Hindlimb muscle (tissue), 1 donor: ENCODE measurements at regions not wholly inside any gene's neighbourhood (a gene's known extent, or its start where the extent isn't known, plus 50 kb on each side); places are given as distances from the start of the nearest gene placed in this dataset.
"Not testable (repeated sequence)": the region's sequence is repeated elsewhere in the genome, so short reads cannot be mapped to it uniquely, and the experiment has no call there.

Source experiments
- DNase-seq: peaks from one replicate; pipeline ENCODE4 v3.0.0-alpha.2; 2013

DNA sequence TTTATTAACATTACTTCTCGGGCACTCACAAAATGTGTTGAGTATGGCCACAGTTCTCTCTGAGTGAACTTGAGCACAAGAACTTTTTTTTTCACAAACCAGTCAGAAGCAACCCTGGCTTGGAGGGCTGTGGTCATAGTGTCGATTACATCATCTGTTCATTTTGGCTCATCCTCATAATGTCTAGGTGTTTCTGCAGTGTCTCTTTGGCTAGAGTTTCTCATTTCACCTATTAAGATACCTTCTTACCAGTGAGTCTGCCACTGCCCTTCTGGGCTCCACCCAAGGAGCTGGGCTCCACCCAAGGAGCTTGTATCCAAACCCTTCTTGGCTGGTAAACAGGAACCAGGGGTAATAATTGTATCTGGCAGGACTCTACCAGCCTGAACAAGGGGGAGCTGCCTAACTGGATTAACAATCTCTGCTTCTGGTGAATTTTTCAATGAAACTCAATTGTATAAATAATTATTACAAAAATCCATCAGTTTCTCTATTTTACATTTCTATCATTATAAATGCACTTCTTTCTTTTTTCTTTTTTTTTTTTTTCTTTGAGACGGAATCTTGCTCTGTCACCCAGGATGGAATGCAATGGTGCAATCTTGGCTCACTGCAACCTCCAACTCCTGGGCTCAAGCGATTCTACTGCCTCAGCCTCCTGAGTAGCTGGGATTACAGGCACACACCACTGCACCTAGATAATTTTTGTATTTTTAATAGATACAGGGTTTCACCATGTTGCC lies 667.7 kb upstream of the SLIT2 start:
- DNase-seq = no peak

DNA sequence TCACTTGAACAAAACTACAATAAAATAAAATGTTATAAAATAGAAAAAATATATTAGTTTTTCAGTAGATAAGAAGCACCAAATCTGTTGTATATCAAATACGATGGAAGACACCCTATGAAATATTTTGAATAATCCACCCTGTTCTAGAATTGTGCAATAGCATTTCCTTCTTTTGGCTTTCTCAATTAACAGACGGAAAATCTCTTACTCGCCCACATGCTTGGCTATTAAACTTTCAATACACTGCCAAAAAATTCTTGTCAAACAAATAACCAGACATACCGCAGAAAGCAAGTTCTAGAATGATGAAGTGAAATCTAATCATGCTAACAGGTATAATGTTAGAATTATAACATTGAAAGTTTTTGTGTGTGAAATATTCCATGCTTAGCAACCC lies 671.6 kb upstream of the SLIT2 start:
- DNase-seq = peak; percentile 36

DNA sequence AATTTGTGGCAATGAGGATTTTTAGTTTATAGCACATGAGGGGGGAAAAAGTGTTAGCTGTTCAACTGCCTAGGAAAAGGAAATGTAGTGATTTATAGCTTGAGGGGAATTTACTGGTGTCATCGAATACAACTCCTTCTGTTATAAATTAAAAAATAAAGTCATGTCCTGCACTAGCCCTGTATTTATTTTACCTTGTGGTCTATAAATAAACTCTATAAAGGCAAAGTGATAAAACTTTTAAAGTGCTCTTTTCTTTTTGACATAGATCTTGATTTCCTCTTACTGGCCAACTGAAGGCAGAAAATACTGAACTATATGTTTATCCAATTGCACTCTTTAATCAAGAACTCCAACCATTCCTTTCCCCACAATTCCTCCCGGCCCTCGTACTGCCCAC lies 672.1 kb upstream of the SLIT2 start:
- DNase-seq = peak; percentile 4

DNA sequence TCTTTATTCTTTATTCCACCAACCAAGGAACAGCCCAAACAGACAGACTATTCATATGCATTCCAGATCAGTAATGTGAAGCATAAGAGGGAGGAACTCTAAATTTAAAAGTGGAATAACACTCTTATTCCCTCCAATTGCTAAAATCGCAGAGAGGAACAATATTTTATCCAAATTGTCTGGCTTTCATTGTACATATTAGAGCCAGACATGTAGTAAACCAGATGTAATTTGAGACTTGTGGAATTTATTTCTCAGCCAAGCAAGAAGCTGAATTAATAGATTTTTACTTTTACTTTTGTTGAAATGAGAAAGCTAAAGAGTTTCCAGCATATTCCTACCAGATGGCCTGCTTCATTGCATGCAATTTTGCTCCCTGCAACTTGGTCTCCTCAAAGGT lies 674.6 kb upstream of the SLIT2 start:
- DNase-seq = peak; percentile 69

DNA sequence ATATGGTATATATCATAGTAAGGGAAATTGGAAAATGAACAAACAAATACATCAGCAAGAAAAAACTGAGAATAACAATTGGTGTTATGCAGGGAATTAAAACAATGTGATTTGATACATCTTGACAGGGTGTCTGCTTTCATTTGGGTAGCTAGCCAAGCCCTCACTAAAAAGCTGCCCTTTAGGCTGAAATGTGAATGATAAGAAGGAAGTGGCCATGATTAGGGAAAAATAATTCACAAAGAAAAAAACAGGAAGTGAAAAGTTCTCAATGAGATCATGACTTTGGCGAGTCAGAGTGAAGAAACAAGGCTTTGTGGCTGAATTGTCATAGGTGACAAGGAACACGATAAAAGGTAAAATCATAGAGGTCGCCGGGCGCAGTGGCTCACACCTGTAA lies 675.8 kb upstream of the SLIT2 start:
- DNase-seq = peak; percentile 5

DNA sequence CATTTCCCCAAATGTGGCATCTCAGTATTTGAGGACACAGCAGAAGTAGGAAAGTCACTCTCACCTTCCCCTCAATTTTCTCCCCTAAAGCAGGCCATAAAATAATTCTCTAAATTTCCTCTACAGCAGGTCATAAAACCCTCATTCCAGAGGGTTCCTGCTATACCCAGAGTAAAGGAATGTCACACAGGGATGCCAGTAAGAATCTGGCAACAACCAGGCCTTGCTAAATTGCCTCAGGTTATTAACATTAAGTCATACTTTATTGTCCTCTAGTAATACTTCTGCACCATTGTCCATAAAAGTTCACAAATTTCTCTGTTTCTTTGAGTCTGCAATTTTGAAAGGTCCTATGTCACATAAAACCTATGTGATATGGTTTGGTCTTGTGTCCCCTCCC lies 685.7 kb upstream of the SLIT2 start:
- DNase-seq = no peak

DNA sequence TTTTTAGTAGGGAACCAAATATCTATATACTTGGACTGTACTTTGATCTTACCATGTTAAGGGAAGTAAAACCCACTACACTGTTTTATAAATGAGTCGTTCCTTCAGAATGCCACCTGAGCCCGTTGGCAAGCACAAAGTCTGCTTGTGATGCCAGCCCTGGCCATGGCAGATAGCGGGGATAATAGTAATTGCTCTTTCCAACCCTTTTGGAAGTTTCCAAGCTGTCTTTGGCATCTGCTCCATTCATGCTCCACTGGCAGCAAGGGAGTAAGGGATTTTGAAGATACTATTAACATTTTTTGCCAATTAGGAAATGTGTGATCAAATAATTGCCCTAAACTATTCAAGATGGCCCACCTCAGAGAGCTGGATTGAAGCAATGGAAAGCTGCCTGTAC lies 689.2 kb upstream of the SLIT2 start:
- no peak for DNase-seq

DNA sequence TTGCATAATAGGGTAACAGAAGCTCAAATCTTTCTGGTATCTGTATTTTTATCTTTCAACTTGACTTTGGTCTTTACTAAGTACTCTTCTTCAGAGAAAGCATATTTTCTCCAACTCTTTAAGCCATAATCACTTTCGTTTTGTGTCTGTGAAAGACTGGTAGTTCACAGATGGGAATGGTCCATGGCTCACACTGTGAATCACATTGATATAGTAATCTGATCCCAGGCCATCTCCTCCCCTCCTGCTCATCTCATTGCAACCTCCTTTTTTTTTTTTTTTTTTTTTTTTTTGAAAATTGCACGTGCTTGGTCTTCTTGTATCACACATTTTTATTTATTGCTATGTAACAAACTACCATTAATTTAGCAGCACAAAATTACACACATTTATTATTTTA lies 694.5 kb upstream of the SLIT2 start:
- no peak for DNase-seq

DNA sequence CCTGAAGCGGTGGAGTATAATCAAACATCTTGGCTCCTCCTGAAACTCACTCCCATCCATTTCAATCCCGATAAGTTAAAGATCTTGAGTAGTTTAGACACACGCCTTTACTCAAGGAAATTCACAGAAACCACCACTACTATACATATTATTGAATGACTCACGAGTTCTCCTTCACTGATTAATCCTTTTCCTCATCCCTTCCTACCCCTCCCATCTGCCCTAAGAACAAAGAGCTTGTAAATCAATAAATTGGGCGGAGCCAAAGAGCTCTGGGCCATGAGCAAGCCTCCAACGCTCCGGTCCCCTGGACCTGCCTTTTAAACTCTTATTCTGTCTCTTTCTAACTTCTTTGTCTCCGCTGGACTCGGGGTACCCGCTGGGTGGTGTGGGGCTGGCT lies 695.4 kb upstream of the SLIT2 start:
- DNase-seq = not testable (repeated sequence)

DNA sequence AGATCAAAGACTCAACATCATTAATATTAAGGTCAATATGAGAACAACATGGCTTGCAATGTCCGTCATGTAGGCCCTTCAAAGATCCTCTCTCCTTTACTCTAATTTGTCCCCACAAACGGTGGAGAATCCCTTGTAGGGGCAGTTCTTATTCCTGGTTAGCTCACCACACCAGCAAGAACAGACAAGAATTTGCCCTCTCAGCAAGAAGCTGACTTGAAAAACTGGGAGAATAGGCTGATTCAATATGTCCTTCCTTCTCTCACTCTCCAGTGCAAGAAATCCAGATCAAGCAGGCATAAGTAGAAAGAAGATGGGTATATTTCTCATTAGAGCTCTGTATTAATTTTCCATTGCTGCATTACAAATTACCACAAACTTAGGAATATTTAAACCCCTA lies 704.2 kb upstream of the SLIT2 start:
- no peak for DNase-seq

DNA sequence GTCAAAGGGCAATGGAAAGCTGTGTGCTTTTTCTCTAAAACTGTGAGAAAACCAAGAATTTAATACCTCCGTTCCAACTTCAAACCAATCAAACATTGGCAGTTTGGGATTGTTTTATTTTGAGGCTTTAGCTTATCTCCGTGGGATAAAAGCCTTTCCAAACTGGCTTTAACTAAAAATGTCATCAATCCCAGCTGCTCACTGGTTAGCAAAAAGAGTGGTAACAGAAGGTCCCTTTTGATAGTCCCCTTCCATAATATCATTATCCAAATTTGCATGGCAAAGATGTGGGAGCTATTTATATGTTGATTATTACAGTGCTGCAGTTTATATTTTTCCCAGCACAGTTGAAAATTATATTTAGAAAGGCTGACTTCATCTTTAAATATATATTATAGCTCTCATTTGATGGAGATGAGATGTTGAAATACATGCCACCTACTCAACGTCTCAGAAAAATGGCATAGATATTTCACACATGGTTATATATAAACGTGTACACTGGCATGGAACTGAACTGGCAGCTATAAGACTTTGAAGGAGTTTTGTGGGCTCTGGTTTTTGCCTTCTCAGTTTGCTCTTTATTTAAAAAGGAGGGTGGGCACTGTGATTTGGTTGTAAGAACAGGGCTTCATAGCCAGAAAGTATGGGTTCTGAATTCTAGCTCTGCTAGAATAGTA lies 707.1 kb upstream of the SLIT2 start:
- no peak for DNase-seq

DNA sequence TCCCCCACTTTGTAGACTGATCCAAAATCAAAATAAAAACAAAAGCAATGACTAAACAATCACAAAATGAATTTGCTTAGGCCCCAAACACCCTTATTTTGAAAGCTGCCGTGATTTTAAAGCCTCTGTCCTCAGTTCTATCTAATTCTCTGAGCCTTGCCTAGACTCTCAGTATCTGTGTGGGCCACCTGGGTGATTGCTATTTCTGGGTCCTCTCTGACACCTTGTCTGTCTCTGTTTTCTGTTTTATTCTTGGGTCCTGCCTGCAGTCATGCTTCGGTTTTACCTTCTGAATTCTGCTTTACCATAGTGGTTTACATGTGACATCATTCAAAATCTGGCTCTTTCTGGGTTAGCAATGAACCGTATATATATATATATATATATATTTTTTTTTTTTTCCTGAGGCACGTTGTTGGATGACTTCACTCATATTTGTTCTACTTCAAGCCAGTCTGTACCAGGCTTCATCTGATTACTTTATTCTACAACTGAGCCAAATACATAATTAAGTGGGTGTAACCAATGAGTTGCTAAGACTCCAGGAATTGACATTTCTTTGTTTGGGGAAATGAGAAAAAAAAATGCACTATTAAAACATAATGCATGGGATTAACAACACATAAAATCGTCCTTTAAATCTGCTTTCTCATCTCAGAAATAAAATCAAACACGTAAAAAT lies 710.7 kb upstream of the SLIT2 start:
- DNase-seq = no peak

DNA sequence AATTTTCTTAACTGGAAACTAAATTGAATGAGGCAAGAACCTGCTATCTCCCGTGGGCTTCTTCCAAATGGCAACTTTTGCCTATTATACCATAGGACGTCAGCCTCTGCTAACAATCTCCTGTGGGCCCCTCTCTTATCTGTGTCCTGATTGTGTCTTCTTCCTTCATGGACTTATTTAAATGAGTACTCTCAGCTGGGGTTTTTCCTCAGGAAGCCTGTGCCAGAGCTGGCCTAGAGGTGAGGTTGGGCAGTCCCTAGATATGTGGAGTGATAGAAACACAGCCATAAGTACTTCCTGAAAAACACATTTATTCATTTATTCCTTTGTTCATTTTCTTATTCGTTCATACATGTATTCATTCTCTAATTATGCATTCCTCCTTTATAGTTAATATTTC lies 712.5 kb upstream of the SLIT2 start:
- no peak for DNase-seq

DNA sequence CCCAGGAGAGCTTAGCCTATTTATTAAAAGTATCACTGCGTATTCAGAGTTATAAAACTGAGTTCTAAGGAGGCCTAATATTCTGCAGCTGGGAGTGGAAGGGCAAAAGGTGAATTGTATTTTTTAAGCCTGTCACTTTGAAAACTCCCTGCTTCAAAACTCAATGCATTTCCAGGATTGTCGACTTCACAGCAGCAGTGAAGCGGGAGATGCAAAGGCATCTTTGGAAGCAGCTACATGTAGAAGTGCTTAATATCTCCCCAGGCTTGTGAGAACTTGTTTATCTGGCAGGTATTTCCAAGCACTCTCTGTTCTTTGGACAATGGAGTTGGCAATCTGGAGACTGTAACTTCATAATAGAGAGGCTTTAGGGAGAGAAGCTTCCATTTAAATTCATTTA lies 717.5 kb upstream of the SLIT2 start:
- DNase-seq = no peak

DNA sequence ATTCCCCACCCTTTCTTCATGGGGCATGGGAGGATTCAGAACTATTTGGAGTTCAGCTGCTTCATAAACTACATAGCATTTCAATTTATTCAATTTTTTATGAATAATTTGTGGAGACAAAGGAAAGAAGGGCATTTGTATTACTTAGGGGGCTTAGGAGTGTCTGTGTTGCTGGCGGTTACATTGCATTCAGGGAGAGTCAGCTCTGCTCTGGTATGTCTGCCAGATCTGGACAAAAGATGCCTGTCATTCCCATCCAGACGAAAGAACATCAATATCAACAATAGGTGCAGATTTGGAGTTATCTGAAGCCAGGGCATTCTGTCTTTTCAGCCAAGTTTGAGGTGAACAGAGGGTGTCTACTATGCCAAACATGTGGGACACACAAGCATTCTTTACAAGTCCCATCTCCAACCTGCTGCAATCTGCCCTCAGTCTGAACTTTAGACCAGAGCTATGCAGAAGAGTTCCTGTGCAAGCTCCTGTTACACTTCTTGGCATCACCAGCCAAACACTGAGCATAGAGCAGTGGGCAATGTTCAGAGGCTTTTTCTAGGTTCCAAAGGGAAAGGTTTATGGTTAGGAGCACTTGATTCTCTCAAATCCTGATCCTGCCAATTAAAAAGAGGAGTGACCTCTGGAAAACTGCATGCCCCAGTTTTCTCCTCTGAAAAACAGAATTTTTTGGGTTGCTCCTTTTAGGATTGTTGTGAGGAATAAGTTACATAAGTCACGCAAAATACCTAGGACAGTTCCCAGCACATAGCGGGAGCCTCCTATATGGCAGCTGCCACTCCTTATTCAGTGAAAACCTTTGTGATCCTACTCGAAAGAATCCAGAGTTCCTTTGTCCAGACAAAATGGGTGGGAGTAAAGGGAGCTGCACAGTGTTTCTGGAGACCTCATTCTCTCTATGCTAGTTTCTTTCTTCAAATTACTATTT lies 719.5 kb upstream of the SLIT2 start:
- DNase-seq = no peak

DNA sequence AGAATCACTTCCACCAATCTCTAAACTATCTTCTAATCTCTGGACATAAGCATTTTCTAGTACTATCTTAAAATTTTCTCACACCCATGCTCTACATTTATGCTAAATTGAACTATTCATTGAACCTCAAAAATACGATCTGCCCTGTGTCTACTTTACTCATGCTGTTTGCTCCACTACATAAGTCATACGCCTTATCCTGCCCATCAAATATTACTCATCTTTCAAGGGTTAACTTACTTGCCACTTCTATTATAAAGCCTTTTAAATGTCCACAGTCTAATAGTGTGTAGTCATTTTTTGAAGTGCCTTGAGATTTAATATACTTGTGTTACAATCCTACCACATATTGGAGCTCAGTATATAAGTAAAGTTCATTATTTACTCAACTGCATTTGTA lies 727.7 kb upstream of the SLIT2 start:
- no peak for DNase-seq

DNA sequence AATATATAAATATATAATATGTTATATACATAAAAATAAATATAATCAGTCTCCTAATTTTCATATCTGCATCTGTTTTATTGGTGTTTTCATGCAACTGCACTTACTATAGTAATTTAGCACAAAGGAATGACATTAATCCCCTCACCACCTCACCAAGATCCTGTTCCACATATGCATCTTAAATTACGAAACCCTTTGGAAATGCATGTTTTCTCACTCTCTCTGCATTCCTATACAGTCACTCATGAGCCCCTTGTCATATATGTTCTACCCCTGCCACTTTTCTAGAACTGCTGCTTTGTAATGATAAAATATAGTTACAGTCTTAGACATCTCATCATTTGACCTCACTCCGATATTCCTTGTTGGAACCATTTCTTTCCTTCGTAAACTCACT lies 728.7 kb upstream of the SLIT2 start:
- no peak for DNase-seq

DNA sequence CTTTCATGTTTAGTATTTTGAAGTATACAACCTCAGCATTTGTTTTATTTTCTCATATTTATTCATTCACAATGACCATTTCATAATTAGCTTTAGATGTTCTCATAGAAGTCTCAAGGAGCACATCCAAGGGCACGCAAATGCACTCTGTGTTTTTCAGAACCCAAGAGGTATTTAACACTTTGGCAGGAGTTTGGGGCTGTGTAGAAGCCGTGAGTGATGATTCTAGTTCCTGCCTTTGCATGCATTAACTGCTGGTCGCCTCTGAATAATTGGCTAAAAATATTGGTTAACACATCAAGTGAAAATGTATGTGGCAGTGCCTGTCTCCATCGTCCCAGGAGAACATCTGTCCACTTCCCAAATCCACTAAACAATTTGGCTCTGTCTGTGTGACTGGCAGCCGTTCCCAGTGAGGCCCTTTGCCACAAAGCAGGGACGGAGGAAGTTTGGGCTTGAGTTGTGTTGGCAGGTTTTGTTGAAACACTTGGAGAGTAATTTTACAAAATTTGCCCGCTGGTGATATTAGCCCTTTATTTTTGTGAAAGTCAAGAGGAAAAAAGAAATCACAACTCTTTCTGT lies 730.7 kb upstream of the SLIT2 start:
- no peak for DNase-seq

DNA sequence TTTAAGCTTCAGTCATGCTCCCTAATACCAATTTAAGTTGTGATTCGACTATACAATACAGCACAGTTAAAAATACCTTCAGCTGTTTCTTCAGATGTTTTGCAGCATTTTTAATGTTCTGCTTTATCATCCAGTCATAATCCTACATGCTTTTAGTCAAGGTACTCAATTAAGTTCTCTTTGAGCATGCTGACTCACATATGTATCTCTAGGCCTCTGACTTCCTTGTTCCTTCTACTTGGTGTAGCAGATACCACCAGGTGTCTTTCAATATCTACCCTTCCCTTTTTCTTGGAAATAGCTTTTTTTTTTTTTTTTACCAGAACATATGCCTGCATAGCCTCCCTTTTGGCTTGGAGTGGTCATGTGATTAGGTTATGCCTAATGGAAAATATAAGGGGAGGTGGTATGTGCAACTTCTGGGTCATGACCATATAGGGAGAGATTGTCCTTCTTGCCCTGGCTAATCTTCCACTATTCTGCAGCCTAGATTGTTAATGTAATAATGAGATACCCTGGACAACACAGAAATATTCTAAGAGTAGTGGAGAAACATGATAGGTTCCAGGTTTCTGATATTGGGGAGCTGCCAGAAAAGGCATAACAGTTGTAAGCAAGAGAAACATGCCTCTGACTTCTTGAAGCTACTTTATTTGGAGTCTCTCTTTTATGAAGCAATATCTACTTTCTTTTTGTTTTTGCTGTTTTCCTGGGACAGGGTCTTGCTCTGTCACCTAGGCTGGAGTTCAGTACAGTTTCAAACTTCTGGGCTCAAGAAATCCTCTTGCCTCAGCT lies 737.2 kb upstream of the SLIT2 start:
- no peak for DNase-seq

DNA sequence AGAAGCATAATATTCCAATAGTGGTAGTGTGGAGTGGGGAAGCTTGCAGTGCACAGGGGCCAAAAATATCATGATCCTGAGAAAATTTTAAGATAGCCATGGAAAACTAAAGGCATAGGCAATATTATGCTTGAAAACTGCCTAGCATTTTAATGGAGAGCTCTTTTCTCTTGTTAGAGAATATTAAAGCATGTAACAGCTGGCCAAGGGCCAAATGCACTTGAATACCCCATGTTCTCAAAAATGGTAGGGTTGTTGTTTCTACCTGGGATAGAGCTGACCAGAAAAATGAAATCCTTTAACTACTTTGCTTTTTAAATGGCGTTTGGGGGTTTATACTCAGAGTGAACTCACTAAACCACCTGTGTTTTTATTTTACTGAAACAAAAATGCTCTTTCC lies 739.6 kb upstream of the SLIT2 start:
- DNase-seq = no peak

DNA sequence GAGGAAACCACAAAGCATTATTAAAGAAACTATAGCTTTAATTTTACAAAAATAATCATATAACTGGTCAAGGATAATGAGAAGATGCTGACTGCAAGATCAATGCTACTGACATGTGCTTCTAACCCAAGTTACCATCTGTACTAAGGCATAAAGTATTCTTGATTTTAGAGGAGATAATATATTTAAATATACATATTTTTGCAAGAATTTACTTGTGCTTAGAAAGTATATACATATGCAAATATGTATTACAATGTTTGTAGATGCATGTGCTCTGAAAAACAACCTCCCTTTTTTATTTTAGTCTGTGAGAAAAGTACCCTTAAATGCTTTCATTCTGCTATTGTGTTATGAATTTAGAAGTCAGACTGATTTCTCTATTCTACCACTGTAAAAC lies 740.7 kb upstream of the SLIT2 start:
- no peak for DNase-seq

DNA sequence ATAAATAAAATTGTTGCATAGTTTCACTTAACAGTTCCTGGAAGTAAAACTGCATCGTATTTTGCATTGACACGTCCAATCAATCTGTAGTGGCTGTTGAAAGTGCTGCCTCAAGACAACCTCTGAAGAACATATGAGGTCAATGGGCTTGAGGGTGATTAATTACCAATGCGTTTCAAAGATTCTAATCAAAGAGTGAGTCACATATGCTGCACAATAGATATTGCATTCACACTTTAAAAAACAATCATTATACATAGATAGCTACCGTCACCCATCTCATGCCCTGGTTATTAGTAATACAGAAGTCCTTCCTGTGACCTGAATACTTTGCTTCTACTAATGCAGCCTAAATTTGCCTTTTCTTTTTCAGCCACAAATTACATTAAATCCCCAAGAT lies 743.3 kb upstream of the SLIT2 start:
- DNase-seq = no peak
